Loucy (cell line): ENCODE measurements at regions not wholly inside any gene's neighbourhood (a gene's known extent, or its start where the extent isn't known, plus 50 kb on each side); places are given as distances from the start of the nearest gene placed in this dataset.

Experiments
- H2AFZ ChIP-seq: fragments of 200-600 bp; sonication (generic); 2 replicates; pipeline ENCODE4 v1.6.0; 2016; ENCODE audit warnings: antibody characterized with exemption, mild to moderate bottlenecking, low read length, moderate library complexity
- H3F3A ChIP-seq: fragments of 200-600 bp; 2 replicates; pipeline ENCODE4 v1.6.0; 2016; ENCODE audit warnings: antibody characterized with exemption, low read depth, mild to moderate bottlenecking
- H3K27me3 ChIP-seq: fragments of 200-600 bp; sonication (generic); 2 replicates; pipeline ENCODE4 v1.6.1; 2014; ENCODE audit warnings: low read length, mild to moderate bottlenecking; ENCODE audit not compliant: insufficient read depth, poor library complexity, severe bottlenecking
- H3K36me3 ChIP-seq: fragments of 200-600 bp; sonication (generic); 2 replicates; pipeline ENCODE4 v1.6.1; 2016; ENCODE audit warnings: low read length; ENCODE audit not compliant: insufficient read depth
- H3K4me1 ChIP-seq: fragments of 200-600 bp; sonication (generic); 2 replicates; pipeline ENCODE4 v1.5.1; 2014; ENCODE audit warnings: low read length, mild to moderate bottlenecking; ENCODE audit not compliant: insufficient read depth, poor library complexity, severe bottlenecking
- H3K4me2 ChIP-seq: fragments of 200-600 bp; sonication (generic); 2 replicates; pipeline ENCODE4 v1.6.0; 2014; ENCODE audit warnings: antibody characterized with exemption, low read length, low read depth, mild to moderate bottlenecking; ENCODE audit not compliant: poor library complexity, severe bottlenecking
- H3K4me3 ChIP-seq: fragments of 200-600 bp; sonication (generic); 2 replicates; pipeline ENCODE4 v1.5.1; 2014; ENCODE audit warnings: low read length, mild to moderate bottlenecking, mixed read lengths; ENCODE audit not compliant: poor library complexity, severe bottlenecking
- H3K79me2 ChIP-seq: fragments of 200-600 bp; sonication (generic); 2 replicates; pipeline ENCODE4 v1.6.1; 2014; ENCODE audit warnings: low read length; ENCODE audit not compliant: insufficient read depth
- H3K9ac ChIP-seq: fragments of 200-600 bp; sonication (generic); 2 replicates; pipeline ENCODE4 v1.6.0; 2014; ENCODE audit warnings: mild to moderate bottlenecking, low read depth, low read length, moderate library complexity; ENCODE audit not compliant: poor library complexity, severe bottlenecking
- H3K9me2 ChIP-seq: fragments of 200-600 bp; sonication (generic); replicated peaks from 2 replicates; pipeline ENCODE4 v1.6.1; 2016; ENCODE audit warnings: low read depth, low read length, mixed read lengths
- H3K9me3 ChIP-seq: fragments of 200-600 bp; sonication (generic); 2 replicates; pipeline ENCODE4 v1.6.1; 2014; ENCODE audit warnings: mild to moderate bottlenecking, antibody characterized with exemption, low read length, low read depth; ENCODE audit not compliant: insufficient read depth
- H4K20me1 ChIP-seq: fragments of 200-600 bp; sonication (generic); 2 replicates; pipeline ENCODE4 v1.6.0; 2014; ENCODE audit warnings: antibody characterized with exemption, low read length, mild to moderate bottlenecking; ENCODE audit not compliant: insufficient read depth, poor library complexity, severe bottlenecking
- EZH2phosphoT487 ChIP-seq: fragments of 200-600 bp; IDR thresholded peaks from 2 replicates; pipeline ENCODE4 v1.6.1; 2018; ENCODE audit warnings: antibody characterized with exemption, mild to moderate bottlenecking, moderate library complexity, borderline replicate concordance
- TF ChIP-seq, protein P1 (sequence below): fragments of 200-600 bp; sonication (generic); conservative IDR thresholded peaks from 2 replicates; pipeline ENCODE4 v1.5.1; 2014; ENCODE audit warnings: mild to moderate bottlenecking, antibody characterized with exemption, low read length

GRCh38 chr6:95325916-95326315 lies 251.4 kb upstream of the MANEA start:
- H3K9me3 ChIP-seq: no peaks in the 10 kb centered on the region
- H3K36me3 ChIP-seq: no peaks in the 10 kb centered on the region
- no peaks in the 10 kb centered on the region for H3F3A ChIP-seq
- H3K79me2 ChIP-seq: no peaks in the 10 kb centered on the region
- H3K4me1 ChIP-seq: no peaks in the 10 kb centered on the region
- no peak overlapping the region for H3K9ac ChIP-seq
- no peak overlapping the region for H2AFZ ChIP-seq
- H3K4me3 ChIP-seq: no peak overlapping the region
- no peak for TF ChIP-seq EZH2phosphoT487
- TF ChIP-seq, protein P1, sequence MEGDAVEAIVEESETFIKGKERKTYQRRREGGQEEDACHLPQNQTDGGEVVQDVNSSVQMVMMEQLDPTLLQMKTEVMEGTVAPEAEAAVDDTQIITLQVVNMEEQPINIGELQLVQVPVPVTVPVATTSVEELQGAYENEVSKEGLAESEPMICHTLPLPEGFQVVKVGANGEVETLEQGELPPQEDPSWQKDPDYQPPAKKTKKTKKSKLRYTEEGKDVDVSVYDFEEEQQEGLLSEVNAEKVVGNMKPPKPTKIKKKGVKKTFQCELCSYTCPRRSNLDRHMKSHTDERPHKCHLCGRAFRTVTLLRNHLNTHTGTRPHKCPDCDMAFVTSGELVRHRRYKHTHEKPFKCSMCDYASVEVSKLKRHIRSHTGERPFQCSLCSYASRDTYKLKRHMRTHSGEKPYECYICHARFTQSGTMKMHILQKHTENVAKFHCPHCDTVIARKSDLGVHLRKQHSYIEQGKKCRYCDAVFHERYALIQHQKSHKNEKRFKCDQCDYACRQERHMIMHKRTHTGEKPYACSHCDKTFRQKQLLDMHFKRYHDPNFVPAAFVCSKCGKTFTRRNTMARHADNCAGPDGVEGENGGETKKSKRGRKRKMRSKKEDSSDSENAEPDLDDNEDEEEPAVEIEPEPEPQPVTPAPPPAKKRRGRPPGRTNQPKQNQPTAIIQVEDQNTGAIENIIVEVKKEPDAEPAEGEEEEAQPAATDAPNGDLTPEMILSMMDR: no peak
- no peaks in the 10 kb centered on the region for H4K20me1 ChIP-seq
- H3K4me2 ChIP-seq: no peak overlapping the region
- no peaks in the 10 kb centered on the region for H3K9me2 ChIP-seq
- no peaks in the 10 kb centered on the region for H3K27me3 ChIP-seq

GRCh38 chr6:95328231-95328630 lies 249.1 kb upstream of the MANEA start:
- Histone ChIP-seq H2AFZ (no peak overlapping the region), H3K9ac (no peak overlapping the region), H3K4me3 (no peak overlapping the region), H3K36me3 (no peaks in the 10 kb centered on the region), H4K20me1 (no peaks in the 10 kb centered on the region), H3K9me2 (no peaks in the 10 kb centered on the region), H3F3A (no peaks in the 10 kb centered on the region), H3K27me3 (no peaks in the 10 kb centered on the region), H3K4me1 (no peaks in the 10 kb centered on the region), H3K4me2 (no peak overlapping the region), H3K79me2 (no peaks in the 10 kb centered on the region), H3K9me3 (no peaks in the 10 kb centered on the region)
- TF ChIP-seq EZH2phosphoT487: no peak
- TF ChIP-seq, protein P1: no peak

GRCh38 chr6:95352064-95352795 lies 225.1 kb upstream of the MANEA start:
- no peak overlapping the region for H3K4me2 ChIP-seq
- H3K9ac ChIP-seq: no peak overlapping the region
- TF ChIP-seq, protein P1: no peak
- no peak for TF ChIP-seq EZH2phosphoT487
- H3K27me3 ChIP-seq: no peaks in the 10 kb centered on the region
- no peaks in the 10 kb centered on the region for H4K20me1 ChIP-seq
- H3K4me1 ChIP-seq: no peaks in the 10 kb centered on the region
- H3K36me3 ChIP-seq: no peaks in the 10 kb centered on the region
- H3K79me2 ChIP-seq: no peaks in the 10 kb centered on the region
- no peaks in the 10 kb centered on the region for H3K9me2 ChIP-seq
- H3K4me3 ChIP-seq: no peak overlapping the region
- no peak overlapping the region for H2AFZ ChIP-seq
- H3F3A ChIP-seq: no peaks in the 10 kb centered on the region
- no peaks in the 10 kb centered on the region for H3K9me3 ChIP-seq
